HG02884 (cell line): ENCODE measurements at regions not wholly inside any gene's neighbourhood (a gene's known extent, or its start where the extent isn't known, plus 50 kb on each side); places are given as distances from the start of the nearest gene placed in this dataset.
A peak's percentile ranks its signal among the peaks of the same experiment; 100 is the strongest.
"Not testable (repeated sequence)": the region's sequence is repeated elsewhere in the genome, so short reads cannot be mapped to it uniquely, and the experiment has no call there.

Experiments used
- ATAC-seq: cut with Tn5 transposase; IDR thresholded peaks from one replicate; pipeline ENCODE4 v1.9.1; 2021; ENCODE audit warnings: mild to moderate bottlenecking, moderate library complexity; ENCODE audit not compliant: unreplicated experiment

GRCh38 chr7:96826089-96826488 is 116.4 kb upstream of the SEM1 start:
- no peak for ATAC-seq

DNA sequence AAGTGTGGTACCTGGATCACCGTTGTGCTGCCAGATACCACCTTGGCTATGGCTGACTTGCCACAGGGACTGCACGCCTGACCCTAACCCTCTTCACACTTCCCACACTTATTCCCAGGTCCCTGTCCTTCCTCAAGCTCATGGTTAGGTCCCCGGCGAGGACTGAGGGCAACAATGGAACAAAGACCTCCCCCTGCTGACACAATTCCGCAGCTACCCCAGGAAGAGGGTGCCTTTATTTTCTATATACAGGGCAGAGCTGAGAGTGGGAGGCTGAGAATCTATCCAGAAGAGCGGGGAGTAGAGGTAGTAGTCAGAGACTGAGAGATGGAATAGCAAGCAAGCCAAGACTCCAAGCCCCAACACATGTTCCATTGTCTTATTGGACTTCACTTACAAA is 118.1 kb upstream of the SEM1 start:
- ATAC-seq, result no peak

DNA sequence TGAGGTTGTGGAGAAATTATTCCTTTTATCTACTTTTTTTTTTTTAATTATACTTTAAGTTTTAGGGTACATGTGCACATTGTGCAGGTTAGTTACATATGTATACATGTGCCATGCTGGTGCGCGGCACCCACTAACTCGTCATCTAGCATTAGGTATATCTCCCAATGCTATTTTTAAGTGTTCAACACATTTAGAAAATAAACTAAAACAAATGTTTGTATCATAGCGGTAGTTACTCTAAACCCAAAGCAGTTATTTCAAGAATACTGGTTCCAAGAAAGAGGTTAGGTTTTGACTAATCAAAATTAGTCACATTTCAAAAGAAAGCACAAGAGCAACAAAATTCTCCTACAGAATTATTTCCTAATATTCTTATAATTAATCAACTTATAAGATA is 119.5 kb upstream of the SEM1 start:
- not testable (repeated sequence) for ATAC-seq

- no peak for ATAC-seq
These were observed 121.8 kb upstream of the SEM1 start for GRCh38 chr7:96831446-96831845.

DNA sequence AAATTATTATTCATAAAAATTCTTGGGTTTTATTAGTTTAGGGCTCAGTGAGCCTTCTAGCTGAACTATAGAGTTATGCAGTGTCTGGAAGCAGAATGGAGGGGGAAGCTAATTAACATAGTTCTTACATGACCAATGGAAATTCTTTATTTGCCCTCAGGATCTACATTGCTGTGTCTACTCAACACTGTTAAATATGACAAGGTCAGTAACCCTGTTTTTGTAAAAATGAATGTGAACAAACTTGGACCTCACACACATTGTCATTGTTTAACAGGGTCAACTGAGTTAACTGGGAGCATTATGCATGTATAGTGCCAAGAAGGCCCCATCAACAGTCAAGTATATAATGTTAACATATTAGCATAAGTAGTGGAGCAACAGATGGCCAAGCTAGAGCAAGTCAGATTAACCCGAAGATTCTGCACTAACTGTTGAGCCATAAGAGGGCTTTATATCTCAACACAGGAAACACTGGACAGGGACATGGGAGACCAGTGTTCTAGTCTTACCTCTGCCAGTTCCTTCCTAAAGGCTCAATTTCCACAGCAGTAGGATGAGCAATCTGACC is 122.5 kb upstream of the SEM1 start:
- ATAC-seq, result no peak

- ATAC-seq, result no peak
These were observed 124.2 kb upstream of the SEM1 start for GRCh38 chr7:96833676-96834453.

- no peak for ATAC-seq
These were observed 126.8 kb upstream of the SEM1 start for GRCh38 chr7:96836456-96836855.

- ATAC-seq, result peak; percentile 99
These were observed 127.9 kb upstream of the SEM1 start for GRCh38 chr7:96837593-96837992.

DNA sequence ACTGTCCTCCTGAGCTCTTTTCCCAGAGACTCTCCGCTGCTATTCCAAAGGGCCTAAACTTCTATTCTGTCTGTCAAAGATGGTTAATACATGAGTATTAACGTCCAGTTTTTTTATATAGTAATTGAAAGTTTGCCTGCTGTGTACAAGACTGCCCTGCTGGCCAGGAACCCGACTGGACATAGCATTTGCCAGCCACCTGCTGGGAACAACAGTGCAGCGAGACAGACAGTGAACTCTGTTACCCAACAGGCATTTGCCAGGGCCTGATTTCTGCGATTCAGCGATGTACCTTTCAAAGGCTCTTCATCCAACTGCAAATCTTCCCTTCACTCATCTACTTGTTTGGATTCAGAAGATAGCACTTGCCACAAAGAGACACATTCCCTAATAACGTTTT is 128.8 kb upstream of the SEM1 start:
- no peak for ATAC-seq

GRCh38 chr7:96855139-96855538 is 145.5 kb upstream of the SEM1 start:
- no peak for ATAC-seq

- no peak for ATAC-seq
These were observed 146.0 kb upstream of the SEM1 start for GRCh38 chr7:96855691-96856090.

DNA sequence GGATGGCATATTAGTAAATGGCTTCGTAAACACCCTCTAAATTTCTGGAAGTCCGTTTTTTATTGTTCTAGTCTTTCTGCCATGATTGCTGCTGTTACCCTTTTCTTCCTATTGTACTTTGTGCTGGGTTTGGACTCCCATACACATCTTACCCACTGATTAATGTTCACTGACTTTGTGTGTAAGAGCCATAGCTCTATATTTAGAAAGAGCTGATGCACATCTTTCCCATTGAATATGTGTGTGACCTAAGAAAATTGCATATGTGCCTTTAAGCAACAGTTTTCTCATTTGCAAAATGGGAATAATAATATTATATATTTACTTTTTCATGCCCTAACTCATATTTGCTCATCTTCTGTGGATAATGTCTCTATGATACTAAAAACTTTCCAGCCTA is 135.8 kb upstream of the DLX6 start:
- ATAC-seq, result no peak

DNA sequence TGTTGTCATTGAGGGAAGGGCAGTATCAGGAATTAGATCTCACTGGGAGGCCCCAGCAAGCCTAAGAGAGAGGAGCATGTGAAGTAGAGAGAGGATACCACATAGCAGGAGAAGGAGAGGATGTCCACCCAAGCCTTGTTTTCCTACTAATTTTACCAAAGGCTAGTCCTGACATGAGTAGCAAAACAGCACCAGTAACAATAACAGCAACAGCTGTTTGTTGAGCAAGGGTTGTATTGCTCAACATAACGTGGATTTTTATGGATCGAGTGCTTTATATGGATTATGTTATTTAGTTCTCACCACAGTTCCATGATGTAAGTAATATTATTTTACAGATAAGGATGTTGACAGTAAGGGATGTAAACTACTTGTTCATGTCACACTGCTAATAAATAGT is 135.2 kb upstream of the DLX6 start:
- no peak for ATAC-seq

DNA sequence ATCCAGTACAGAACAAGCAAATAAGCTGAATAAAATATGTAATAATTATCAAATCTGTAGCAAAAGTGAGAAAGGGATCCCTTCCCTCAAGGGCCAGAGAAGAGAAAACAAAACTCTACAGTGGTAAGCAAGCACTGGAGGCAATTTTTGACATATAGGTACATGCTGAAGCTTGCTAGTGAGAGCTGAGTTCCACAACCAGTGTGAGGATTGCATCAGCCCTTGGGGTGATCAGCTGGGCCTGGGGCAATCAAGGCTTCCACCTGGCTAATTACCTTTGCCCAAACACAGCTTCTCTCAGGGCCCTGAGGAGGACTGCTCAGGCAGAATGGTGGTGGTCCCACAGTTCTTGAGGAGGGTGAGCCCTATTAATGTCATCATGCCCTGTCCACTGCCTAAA is 134.4 kb upstream of the DLX6 start:
- no peak for ATAC-seq

DNA sequence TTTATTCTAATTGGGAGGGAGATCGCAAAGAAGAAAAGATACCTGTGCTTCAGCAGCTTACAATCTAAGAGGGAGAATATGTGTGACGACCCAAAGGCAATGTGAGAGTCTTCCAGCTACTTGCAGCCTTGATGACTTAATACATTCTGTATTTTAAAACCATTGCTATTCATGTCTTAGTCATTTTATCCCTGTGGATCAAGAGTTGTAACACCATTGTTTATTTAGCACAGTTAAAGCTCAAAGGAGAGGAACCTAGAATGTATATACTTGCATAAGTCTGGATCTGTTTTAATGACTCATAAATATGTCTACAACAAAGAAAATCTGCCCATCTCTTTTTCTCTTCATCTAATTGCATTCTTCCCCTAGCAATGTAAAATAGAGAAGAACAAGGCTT is 117.9 kb upstream of the DLX6 start:
- ATAC-seq, result no peak

GRCh38 chr7:96899108-96899507 is 106.2 kb upstream of the DLX6 start:
- no peak for ATAC-seq

GRCh38 chr7:96901822-96902445 is 103.4 kb upstream of the DLX6 start:
- ATAC-seq, result no peak

- ATAC-seq, result no peak
These were observed 101.4 kb upstream of the DLX6 start for GRCh38 chr7:96903906-96904305.

GRCh38 chr7:96910486-96910885 is 94.9 kb upstream of the DLX6 start:
- ATAC-seq, result no peak

DNA sequence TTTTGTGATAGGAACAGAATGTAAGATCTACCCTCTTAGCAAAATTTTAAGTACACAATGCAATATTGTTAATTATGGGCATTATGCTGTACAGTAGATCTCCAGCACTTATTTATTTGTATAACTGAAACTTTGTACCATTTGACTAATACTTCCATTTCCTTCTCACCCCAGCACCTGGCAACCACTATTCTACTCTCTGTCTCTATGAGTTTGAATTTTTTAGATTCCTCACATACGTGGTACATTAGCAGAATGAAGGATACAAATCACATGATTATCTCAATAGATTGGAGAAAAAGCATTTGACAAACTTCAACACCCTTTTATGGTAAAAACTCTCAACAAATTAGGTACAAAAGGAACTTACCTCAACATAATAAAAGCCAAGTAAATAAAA is 90.3 kb upstream of the DLX6 start:
- no peak for ATAC-seq

- ATAC-seq, result no peak
These were observed 85.3 kb upstream of the DLX6 start for GRCh38 chr7:96920064-96920463.

DNA sequence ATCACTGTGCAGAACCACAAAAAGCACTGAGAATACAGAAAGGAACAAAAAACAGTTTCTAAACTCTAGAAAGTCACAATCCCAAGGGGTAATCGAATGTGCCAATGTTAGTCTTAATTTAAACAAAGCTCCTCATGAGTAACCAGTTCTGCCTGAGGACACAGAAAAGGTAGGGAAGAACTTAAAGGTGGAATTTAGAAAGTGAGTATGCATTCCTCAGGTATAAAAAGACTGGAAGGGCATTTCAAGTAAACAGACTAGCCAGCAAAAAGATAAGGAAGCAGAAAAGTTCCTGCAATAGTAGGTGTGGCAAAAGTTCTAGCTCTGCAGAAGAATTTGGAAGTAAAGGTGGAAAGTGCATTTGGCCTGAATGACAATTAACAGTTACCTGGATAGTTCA is 84.6 kb upstream of the DLX6 start:
- ATAC-seq, result no peak
